IMR-90 (cell line): ENCODE measurements at regions not wholly inside any gene's neighbourhood (a gene's known extent, or its start where the extent isn't known, plus 50 kb on each side); places are given as distances from the start of the nearest gene placed in this dataset.

Source experiments
- ATAC-seq: fragments of 200-7000 bp; cut with Tn5 transposase; 2 replicates; pipeline ENCODE4 v1.9.1; 2020; ENCODE audit warnings: low read depth, mild to moderate bottlenecking, moderate library complexity
- BruUV-seq: library from RNA; stranded (reverse); fragments of 400-500 nt; replicated peaks from 2 replicates; lab custom pipeline; 2021; lab: Mats Ljungman, UMichigan
- CTCF ChIA-PET: fragments of 300-600 bp; formaldehyde crosslinking; extraction: SDS; loops from one replicate; lab custom pipeline; 2021; ENCODE audit warnings: antibody characterized with exemption; lab: Yijun Ruan, JAX
- POLR2A ChIA-PET: fragments of 300-600 bp; sonication (Branson Sonifier 250); formaldehyde crosslinking; loops from one replicate; lab custom pipeline; 2022; ENCODE audit warnings: antibody characterized with exemption; ENCODE audit not compliant: unreplicated experiment; lab: Charles Lee
- DNase-seq: peaks from one replicate; pipeline ENCODE4 v3.0.0; 2013
- H2AFZ ChIP-seq: replicated peaks from 2 replicates; pipeline ENCODE3; 2013; ENCODE audit warnings: low read length, mild to moderate bottlenecking; ENCODE audit not compliant: poor library complexity
- H2AK5ac ChIP-seq: 2 replicates; pipeline ENCODE4 v1.6.1; 2013; ENCODE audit warnings: low read depth, low read length, inconsistent platforms
- H2AK9ac ChIP-seq: replicated peaks from 2 replicates; pipeline ENCODE3; 2013; ENCODE audit warnings: mild to moderate bottlenecking, low read depth, low read length, moderate library complexity; ENCODE audit not compliant: poor library complexity
- H2BK120ac ChIP-seq: 2 replicates; pipeline ENCODE4 v1.6.1; 2013; ENCODE audit warnings: low read depth, low read length, inconsistent platforms
- H2BK15ac ChIP-seq: 3 replicates; pipeline ENCODE4 v1.6.1; 2013; ENCODE audit warnings: low read depth, low read length, inconsistent platforms
- H2BK20ac ChIP-seq: 2 replicates; pipeline ENCODE4 v1.6.1; 2013; ENCODE audit warnings: low read depth, mild to moderate bottlenecking, inconsistent platforms, low read length, moderate library complexity
- H2BK5ac ChIP-seq: 2 replicates; pipeline ENCODE4 v1.6.1; 2013; ENCODE audit warnings: mild to moderate bottlenecking, low read depth, low read length, inconsistent platforms; ENCODE audit not compliant: poor library complexity, severe bottlenecking
- H3K14ac ChIP-seq: replicated peaks from 2 replicates; pipeline ENCODE4 v1.6.1; 2013; ENCODE audit warnings: low read depth, low read length, inconsistent platforms
- H3K18ac ChIP-seq: 2 replicates; pipeline ENCODE4 v1.6.1; 2013; ENCODE audit warnings: low read depth, low read length, control low read depth
- H3K23ac ChIP-seq: 2 replicates; pipeline ENCODE4 v1.6.1; 2013; ENCODE audit warnings: low read depth, low read length, inconsistent platforms
- H3K27ac ChIP-seq: 2 replicates; pipeline ENCODE4 v1.5.1; 2013; ENCODE audit warnings: mild to moderate bottlenecking, control low read depth, low read length; ENCODE audit not compliant: insufficient read depth
- H3K27me3 ChIP-seq: 2 replicates; pipeline ENCODE4 v1.6.1; 2013; ENCODE audit warnings: low read length; ENCODE audit not compliant: control insufficient read depth, insufficient read depth
- H3K36me3 ChIP-seq: 2 replicates; pipeline ENCODE4 v1.6.1; 2013; ENCODE audit warnings: low read length, mixed read lengths; ENCODE audit not compliant: control insufficient read depth, insufficient read depth
- H3K4ac ChIP-seq: 2 replicates; pipeline ENCODE4 v1.6.1; 2013; ENCODE audit warnings: low read depth, low read length, inconsistent platforms
- H3K4me1 ChIP-seq: 2 replicates; pipeline ENCODE4 v1.6.1; 2013; ENCODE audit warnings: low read length, mixed read lengths; ENCODE audit not compliant: control insufficient read depth, insufficient read depth
- H3K4me2 ChIP-seq: 2 replicates; pipeline ENCODE4 v1.6.1; 2013; ENCODE audit warnings: low read depth, mild to moderate bottlenecking, control low read depth, low read length, moderate library complexity
- H3K4me3 ChIP-seq: 2 replicates; pipeline ENCODE4 v1.5.1; 2013; ENCODE audit warnings: low read depth, mild to moderate bottlenecking, control low read depth, low read length, moderate library complexity; ENCODE audit not compliant: insufficient read depth
- H3K56ac ChIP-seq: 2 replicates; pipeline ENCODE4 v1.6.1; 2013; ENCODE audit warnings: low read length, inconsistent platforms; ENCODE audit not compliant: insufficient read depth; ENCODE audit errors: extremely low read depth
- H3K79me1 ChIP-seq, 2 experiments: 2 replicates each; pipeline ENCODE4 v1.6.1; 2013; ENCODE audit warnings: low read length in 2 of 2, inconsistent platforms in 1 of 2, low read depth in 1 of 2
- H3K9ac ChIP-seq: 2 replicates; pipeline ENCODE4 v1.6.1; 2013; ENCODE audit warnings: low read depth, low read length, control low read depth
- H3K9me1 ChIP-seq: 2 replicates; pipeline ENCODE4 v1.6.1; 2013; ENCODE audit warnings: low read length, inconsistent platforms; ENCODE audit not compliant: insufficient read depth
- H3K9me3 ChIP-seq: 2 replicates; pipeline ENCODE4 v1.6.1; 2013; ENCODE audit warnings: low read length; ENCODE audit not compliant: control insufficient read depth, insufficient read depth
- H4K20me1 ChIP-seq: 2 replicates; pipeline ENCODE4 v1.6.1; 2013; ENCODE audit warnings: low read length, inconsistent platforms; ENCODE audit not compliant: insufficient read depth
- H4K5ac ChIP-seq: 2 replicates; pipeline ENCODE4 v1.6.1; 2013; ENCODE audit warnings: mild to moderate bottlenecking, low read depth, low read length, control low read depth
- H4K8ac ChIP-seq, 2 experiments: 2 replicates each; pipeline ENCODE4 v1.6.1; 2013; ENCODE audit warnings: low read depth in 2 of 2, low read length in 2 of 2, control low read depth in 1 of 2, inconsistent platforms in 1 of 2
- H4K91ac ChIP-seq: 2 replicates; pipeline ENCODE4 v1.6.1; 2013; ENCODE audit warnings: low read depth, low read length, inconsistent platforms; ENCODE audit not compliant: insufficient read depth
- BHLHE40 ChIP-seq: fragments of 150-350 bp; IDR thresholded peaks from 2 replicates; pipeline ENCODE4 v1.6.1; 2016; ENCODE audit warnings: mild to moderate bottlenecking, low read depth, low read length
- CHD1 ChIP-seq: IDR thresholded peaks from 2 replicates; pipeline ENCODE4 v1.6.1; 2012; ENCODE audit warnings: low read depth, low read length, improper control_type of control experiment
- MAFK ChIP-seq: IDR thresholded peaks from 2 replicates; pipeline ENCODE4 v1.6.1; 2012; ENCODE audit warnings: low read depth, low read length, improper control_type of control experiment
- NFE2L2 ChIP-seq: fragments of 150-350 bp; IDR thresholded peaks from 2 replicates; pipeline ENCODE4 v1.6.1; 2016; ENCODE audit warnings: low read depth, mild to moderate bottlenecking, low read length
- POLR2A ChIP-seq: IDR thresholded peaks from 2 replicates; pipeline ENCODE4 v1.6.1; 2012; ENCODE audit warnings: mild to moderate bottlenecking, low read depth, low read length
- WGBS, 2 experiments: methylation state at CpG; one replicate each; pipeline versions ENCODE4 v1.1.5 to v1.1.7; 2013; ENCODE audit warnings: missing lambda C conversion rate in 2 of 2; ENCODE audit not compliant: insufficient read length in 1 of 2; ENCODE audit errors: extremely low coverage in 2 of 2; 5-methylcytosine and 5-hydroxymethylcytosine counted together
- dilution Hi-C: fragments of 300-500 bp; cut with HindIII; formaldehyde crosslinking; loops from one replicate; pipeline ENCODE4 v1.14.3; 2018; ENCODE audit warnings: low sequenced_read_pairs; ENCODE audit not compliant: unreplicated experiment
- in situ Hi-C: fragments of 300-500 bp; cut with MboI; formaldehyde crosslinking; loops from 3 replicates; pipeline ENCODE4 v1.14.3; 2019; ENCODE audit warnings: low sequenced_read_pairs, inconsistent platforms, mixed read lengths
- intact Hi-C: fragments of 100-400 bp; cut with micrococcal nuclease; formaldehyde crosslinking; loops from 2 replicates; pipeline ENCODE4 v1.10.0; 2022
- TF ChIP-seq, protein P1 (sequence below): fragments of 150-350 bp; IDR thresholded peaks from 2 replicates; pipeline ENCODE4 v1.6.1; 2017; ENCODE audit warnings: mild to moderate bottlenecking, antibody characterized with exemption, low read length, low read depth

DNA sequence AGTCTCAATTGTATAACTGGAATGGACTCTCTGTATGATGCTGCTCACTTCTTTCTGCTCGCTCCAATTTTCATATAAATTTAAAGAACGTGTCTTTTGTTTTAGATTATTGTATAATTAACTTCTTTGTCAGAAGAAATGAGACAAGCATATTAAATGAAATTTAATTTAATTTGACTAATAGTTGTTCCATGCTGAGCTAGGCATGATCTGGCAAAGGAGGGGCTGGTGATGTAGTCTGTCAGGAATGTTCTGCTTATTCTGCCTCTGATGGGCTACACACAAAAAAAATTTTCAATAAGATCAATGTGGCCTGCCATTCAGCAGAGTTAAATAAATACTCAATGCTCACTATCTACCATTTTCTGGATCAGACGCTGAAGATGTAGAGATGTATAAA lies 208.4 kb upstream of the CD96 start:
- H4K91ac ChIP-seq = no peak overlapping the region
- DNase-seq (peak; percentile 36), ATAC-seq (no peak)
- no peaks in the 10 kb centered on the region for H3K36me3 ChIP-seq
- no peak for TF ChIP-seq NFE2L2
- TF ChIP-seq BHLHE40 = no peak
- TF ChIP-seq CHD1 = no peak
- 0 out of 2 replicates have a peak, but pooled peaks have one; percentile 5 for TF ChIP-seq MAFK
- no peak for TF ChIP-seq POLR2A
- TF ChIP-seq, protein P1, sequence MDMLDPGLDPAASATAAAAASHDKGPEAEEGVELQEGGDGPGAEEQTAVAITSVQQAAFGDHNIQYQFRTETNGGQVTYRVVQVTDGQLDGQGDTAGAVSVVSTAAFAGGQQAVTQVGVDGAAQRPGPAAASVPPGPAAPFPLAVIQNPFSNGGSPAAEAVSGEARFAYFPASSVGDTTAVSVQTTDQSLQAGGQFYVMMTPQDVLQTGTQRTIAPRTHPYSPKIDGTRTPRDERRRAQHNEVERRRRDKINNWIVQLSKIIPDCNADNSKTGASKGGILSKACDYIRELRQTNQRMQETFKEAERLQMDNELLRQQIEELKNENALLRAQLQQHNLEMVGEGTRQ = no peak
- no peak overlapping the region for H2AK9ac ChIP-seq
- H3K9me1 ChIP-seq = no peaks in the 10 kb centered on the region
- ChIA-PET CTCF (no interaction called here), POLR2A (no interaction called here)
- H3K23ac ChIP-seq = no peak overlapping the region
- no peaks in the 10 kb centered on the region for H3K9me3 ChIP-seq
- BruUV-seq = no TSS peak
- no peak overlapping the region for H3K9ac ChIP-seq
- no peak overlapping the region for H2BK20ac ChIP-seq
- dilution Hi-C loops (no loop called here), intact Hi-C loops (loop anchor here (10.0 kb wide), 1 partner anchor 361 kb away; no protein-coding TSS in a partner anchor), in situ Hi-C loops (loop anchor here (10.0 kb wide), 2 partner anchors 239 to 1799 kb away; no protein-coding TSS in a partner anchor)
- no peak overlapping the region for H4K5ac ChIP-seq
- no peaks in the 10 kb centered on the region for H4K20me1 ChIP-seq
- H2AFZ ChIP-seq = no peak overlapping the region
- no peak overlapping the region for H4K8ac ChIP-seq
- H2BK5ac ChIP-seq = no peak overlapping the region
- no peak overlapping the region for H2BK15ac ChIP-seq
- no peak overlapping the region for H2BK120ac ChIP-seq
- no peak overlapping the region for H3K4me2 ChIP-seq
- no peaks in the 10 kb centered on the region for H3K79me1 ChIP-seq
- no CpG with 5 or more reads among the region's 3 CpGs for WGBS, 2 experiments
- H3K18ac ChIP-seq = no peak overlapping the region
- H3K27me3 ChIP-seq = no peaks in the 10 kb centered on the region
- H3K4me3 ChIP-seq = no peak overlapping the region
- no peaks in the 10 kb centered on the region; the same call in 1 of the 2 replicates for H3K4me1 ChIP-seq
- H2AK5ac ChIP-seq = no peak overlapping the region
- no peak overlapping the region for H3K4ac ChIP-seq
- no peak overlapping the region for H3K14ac ChIP-seq
- no peak overlapping the region for H3K27ac ChIP-seq
- H3K56ac ChIP-seq = no peak overlapping the region
